GM18502 (cell line): ENCODE measurements at regions not wholly inside any gene's neighbourhood (a gene's known extent, or its start where the extent isn't known, plus 50 kb on each side); places are given as distances from the start of the nearest gene placed in this dataset.
"Not testable (repeated sequence)": the region's sequence is repeated elsewhere in the genome, so short reads cannot be mapped to it uniquely, and the experiment has no call there.

ENCODE experiments used
- ATAC-seq: cut with Tn5 transposase; IDR thresholded peaks from one replicate; pipeline ENCODE4 v1.9.1; 2021; ENCODE audit warnings: mild to moderate bottlenecking; ENCODE audit not compliant: unreplicated experiment, poor library complexity

- no peak for ATAC-seq
Measured at GRCh38 chr10:120748519-120748918, 102.6 kb upstream of the WDR11 start.

GRCh38 chr10:120749072-120749471, 102.1 kb upstream of the WDR11 start:
- ATAC-seq: no peak

- no peak for ATAC-seq
Measured at GRCh38 chr10:120749856-120750566, 101.2 kb upstream of the WDR11 start.

DNA sequence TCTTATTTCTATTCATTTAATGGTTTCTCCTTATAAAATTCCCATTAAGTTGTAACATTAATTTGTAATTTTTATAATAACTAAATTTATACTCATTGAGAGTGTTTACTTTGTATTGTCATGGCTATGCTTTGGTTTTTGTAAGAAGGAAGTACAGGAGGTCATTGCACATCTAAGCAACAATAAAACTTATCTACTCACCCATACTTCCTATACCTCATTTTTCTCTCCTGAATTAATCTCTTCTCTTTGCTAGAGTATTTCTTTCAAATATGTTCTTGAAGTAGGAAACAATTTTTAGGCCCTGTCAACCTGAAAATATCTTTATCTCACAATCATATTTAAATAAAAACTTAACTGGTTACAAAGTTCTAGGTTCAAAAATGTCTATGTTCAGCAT, 95.4 kb upstream of the WDR11 start:
- ATAC-seq: no peak

DNA sequence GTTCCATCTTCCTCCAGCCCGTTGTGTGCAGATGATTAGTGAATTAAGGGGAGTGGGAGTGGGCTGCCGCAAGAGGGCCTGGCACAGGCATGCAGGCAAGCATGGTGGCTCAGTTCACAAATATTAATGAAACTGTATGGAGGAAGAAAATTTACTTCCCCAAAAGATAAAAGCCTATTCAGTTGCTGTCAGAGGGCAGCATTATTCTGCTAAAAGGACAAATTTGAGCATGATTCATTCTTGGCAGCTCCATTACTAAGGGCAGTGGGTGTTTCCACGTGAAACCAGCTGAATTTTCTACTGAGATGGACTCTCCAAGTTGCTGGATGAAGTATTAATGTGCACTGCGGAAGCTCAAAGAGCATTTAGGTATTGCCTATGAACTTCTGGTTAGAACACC, 90.9 kb upstream of the WDR11 start:
- no peak for ATAC-seq

DNA sequence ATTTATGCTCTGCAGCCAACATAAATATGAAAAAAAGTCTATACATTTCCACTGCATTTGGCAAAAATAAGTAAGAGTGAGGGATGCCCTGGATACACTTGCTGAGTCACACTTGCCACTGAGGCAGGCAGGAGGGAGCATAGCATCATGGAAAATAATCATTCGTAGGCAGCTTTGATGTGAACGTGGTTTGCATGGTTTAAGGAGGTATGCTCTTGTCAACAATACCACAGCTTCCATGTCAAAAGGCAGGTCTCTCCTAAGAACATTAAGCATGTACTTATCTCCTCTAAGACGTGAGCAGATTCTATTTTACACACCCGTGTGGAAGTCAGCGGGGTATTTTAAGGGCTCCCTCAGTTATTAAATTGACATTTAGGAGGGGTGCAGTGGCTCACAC, 89.2 kb upstream of the WDR11 start:
- no peak for ATAC-seq

- ATAC-seq: no peak
Measured at GRCh38 chr10:120765226-120765803, 85.8 kb upstream of the WDR11 start.

DNA sequence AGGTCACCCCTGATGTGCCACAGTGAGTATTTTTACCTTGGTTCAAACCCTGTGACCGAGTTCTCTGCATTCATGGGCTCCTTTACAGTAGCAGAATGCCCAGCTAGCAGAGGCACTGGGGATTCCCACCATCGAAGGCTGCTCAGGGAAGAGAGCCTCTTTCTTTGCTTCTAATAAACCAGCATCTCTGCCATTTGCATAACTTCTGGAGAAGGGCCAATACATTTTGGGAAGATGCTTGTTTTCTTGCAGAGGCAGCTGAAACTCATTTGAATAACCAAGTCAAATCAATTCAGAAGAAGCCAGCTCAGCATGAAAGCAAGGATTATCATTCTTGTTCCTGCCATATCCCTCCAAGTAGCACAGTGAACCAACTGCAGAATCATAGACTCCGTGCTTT, 82.9 kb upstream of the WDR11 start:
- no peak for ATAC-seq

GRCh38 chr10:120770496-120770895, 80.7 kb upstream of the WDR11 start:
- ATAC-seq: no peak

- no peak for ATAC-seq
Measured at GRCh38 chr10:120776442-120776841, 74.7 kb upstream of the WDR11 start.

GRCh38 chr10:120782336-120782735, 68.8 kb upstream of the WDR11 start:
- no peak for ATAC-seq

- no peak for ATAC-seq
Measured at GRCh38 chr10:120783098-120783497, 68.1 kb upstream of the WDR11 start.

DNA sequence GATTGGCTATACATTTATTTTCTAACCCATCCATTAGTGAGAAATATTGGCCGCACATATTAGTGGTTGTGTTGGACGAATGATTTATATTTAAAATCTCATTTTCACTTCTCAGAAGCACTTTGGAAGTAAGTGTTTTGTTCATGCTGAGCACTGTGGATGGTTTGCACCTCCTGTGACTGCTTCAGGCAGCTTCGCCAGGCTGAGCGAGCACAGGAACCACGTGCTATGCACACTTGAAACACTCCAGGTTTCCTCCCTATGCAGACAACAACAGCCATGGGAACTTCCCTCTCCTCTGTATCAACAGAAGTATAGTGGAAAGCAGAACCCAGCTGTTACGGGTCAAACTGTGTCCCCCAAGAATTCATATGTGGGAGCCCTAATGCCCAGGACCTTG, 67.3 kb upstream of the WDR11 start:
- ATAC-seq: no peak

DNA sequence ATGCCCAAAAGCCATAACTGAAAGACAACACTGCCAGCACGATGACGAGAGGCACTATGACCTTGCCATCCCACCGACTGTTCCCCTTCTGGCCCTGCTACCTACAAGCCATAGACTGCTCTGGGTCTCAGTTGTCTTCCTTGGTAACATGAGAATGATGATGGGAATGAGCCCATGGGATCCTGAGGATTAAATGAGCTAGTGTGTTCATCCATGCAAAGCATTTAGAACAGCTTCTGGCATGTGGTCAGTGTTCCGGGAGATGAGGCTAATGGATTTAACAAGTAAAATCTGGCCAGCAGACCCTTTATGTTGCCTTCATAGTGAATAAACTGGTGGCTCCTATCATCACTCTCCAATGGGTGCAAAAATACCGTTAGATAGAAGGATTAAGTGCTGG, 62.4 kb upstream of the WDR11 start:
- no peak for ATAC-seq

- no peak for ATAC-seq
Measured at GRCh38 chr10:120789303-120790203, 61.6 kb upstream of the WDR11 start.

DNA sequence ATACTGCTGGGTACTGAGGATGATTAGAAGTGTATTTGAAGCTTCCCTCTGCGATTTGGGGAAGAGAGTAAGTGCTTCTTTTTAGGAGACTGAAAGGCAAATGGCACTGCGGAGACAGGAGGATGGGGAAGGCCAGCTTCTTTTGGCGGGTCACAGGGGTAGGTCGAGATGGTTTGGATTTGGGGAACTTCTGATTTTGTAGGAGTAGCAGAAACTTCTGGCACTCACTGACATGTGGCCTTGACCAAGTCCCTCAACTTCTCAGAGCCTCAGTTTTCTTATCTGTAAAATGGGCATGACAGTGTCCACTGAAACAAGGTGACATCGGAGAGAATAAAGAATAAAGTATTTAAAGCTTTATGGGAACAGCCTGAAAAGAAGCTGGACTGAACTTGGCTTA, 59.8 kb upstream of the WDR11 start:
- ATAC-seq: no peak

DNA sequence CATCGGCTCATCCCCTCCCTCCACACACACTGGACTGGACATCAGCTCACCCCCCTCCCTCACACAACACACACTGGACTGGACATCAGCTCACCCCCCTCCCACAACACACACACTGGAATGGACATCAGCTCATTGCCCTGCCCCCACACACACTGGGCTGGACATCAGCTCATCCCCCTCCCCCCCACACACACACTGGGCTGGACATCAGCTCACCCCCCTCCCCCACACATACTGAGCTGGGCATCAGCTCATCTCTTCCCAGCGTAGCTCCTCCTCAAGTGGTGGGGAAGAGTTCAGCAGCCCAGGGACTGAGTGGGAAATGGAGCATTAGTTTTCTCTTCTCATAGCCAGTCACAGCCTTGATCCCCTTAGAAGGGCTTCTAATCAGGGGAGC, 58.1 kb upstream of the WDR11 start:
- no peak for ATAC-seq

GRCh38 chr10:120794390-120794789, 56.8 kb upstream of the WDR11 start:
- ATAC-seq: no peak

- ATAC-seq: not testable (repeated sequence)
Measured at GRCh38 chr10:120798276-120798675, 52.9 kb upstream of the WDR11 start.

DNA sequence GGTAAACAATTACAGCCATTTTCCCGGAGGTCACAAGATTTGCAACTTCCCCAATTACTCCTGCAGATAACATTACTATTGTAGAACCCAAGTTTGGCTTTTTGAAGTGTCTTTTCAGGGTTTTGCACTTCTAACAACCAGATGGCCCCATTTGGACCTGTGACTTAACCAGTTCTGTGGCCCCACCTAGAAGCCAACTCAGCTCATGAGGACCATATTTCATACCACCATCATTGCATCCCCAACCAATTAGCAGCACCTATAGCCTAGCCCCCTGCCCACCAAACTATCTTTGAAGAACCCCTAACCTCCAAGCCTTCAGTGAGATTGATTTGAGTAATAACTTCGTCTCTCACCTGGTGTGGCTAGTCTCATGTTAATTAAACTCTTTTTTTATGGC, 51.3 kb upstream of the WDR11 start:
- no peak for ATAC-seq

DNA sequence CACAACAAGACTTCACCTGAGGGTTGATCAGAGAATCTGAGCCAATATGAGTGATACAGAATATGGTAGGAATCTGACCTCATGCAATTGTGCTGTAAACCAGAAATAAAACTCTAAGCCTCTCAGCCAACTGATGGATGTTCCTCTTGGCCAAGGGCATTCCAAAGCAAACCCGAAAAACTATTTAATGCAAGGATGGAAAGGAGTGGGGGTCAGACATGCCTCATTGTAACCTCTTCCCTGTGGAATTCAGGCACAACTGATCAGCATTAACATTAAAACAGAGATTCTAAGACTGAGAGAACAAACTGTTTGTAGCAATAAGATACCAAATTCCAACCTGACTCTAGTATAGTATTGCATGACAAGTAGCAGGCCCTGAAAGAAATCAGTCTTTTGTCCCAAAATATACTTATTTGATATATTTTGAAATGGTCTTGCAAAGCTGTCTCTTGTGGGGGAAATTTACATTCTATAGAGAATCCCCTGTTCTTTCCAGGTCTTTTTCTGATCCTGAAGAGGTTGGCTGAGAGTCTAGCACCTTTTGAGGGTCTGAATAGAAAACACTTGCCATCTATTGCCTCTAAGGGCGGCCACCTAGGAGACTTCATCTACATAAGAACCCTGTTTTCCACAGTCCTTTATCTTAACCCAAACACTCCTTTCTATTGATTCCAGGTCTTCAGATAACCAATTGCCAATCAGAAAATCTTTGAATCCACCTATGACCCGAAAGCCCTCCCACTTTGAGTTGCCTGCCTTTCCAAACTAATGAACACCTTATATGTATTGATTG, 50.4 kb upstream of the WDR11 start:
- ATAC-seq: no peak
